Transverse colon (tissue), 4 donors: ENCODE measurements at regions not wholly inside any gene's neighbourhood (a gene's known extent, or its start where the extent isn't known, plus 50 kb on each side); places are given as distances from the start of the nearest gene placed in this dataset.

Experiments
- DNase-seq: peaks from one replicate; pipeline ENCODE4 v3.0.0-alpha.2; 2019
- H3K27ac ChIP-seq, 4 donors: fragments of 200-600 bp; sonication (generic); 2 replicates each; pipeline ENCODE4 v1.5.1; 2016 to 2018; ENCODE audit warnings: inconsistent platforms in 4 of 4
- H3K27me3 ChIP-seq: fragments of 200-600 bp; sonication (generic); 2 replicates; pipeline ENCODE4 v1.5.1; 2017; ENCODE audit warnings: inconsistent platforms
- H3K36me3 ChIP-seq, 4 donors: fragments of 200-600 bp; sonication (generic); 2 replicates each; pipeline ENCODE4 v1.5.1; 2017 to 2019; ENCODE audit warnings: inconsistent platforms in 4 of 4
- H3K4me1 ChIP-seq, 4 donors: fragments of 200-600 bp; sonication (generic); 2 replicates each; pipeline ENCODE4 v1.5.1; 2017 to 2020; ENCODE audit warnings: inconsistent platforms in 4 of 4
- H3K4me3 ChIP-seq, 4 donors: fragments of 200-600 bp; sonication (generic); 1 replicate in 1 of 4; 2 replicates in 3 of 4; pipeline versions ENCODE4 v1.5.1 to v1.6.1; 2017 to 2019; ENCODE audit warnings: inconsistent platforms in 4 of 4
- H3K9me3 ChIP-seq, 2 donors: fragments of 200-600 bp; sonication (generic); 2 replicates each; pipeline ENCODE4 v1.5.1; 2017 to 2019; ENCODE audit warnings: inconsistent platforms in 2 of 2
- CTCF ChIP-seq, 5 experiments: fragments of 200-600 bp in 3 of 5; fragments of 450-650 bp in 2 of 5; sonication (generic) in 3 of 5; IDR thresholded peaks; 1 replicate in 2 of 5; 2 replicates in 3 of 5; pipeline ENCODE4 v1.5.1; 2016 to 2017; ENCODE audit warnings: antibody characterized with exemption in 5 of 5, inconsistent platforms in 3 of 5, mild to moderate bottlenecking in 2 of 5, moderate library complexity in 1 of 5
- EP300 ChIP-seq: sonication (generic); formaldehyde crosslinking; IDR thresholded peaks from one replicate; pipeline ENCODE4 v1.6.1; 2017; ENCODE audit warnings: antibody characterized with exemption, low read depth
- POLR2A ChIP-seq: fragments of 450-650 bp; IDR thresholded peaks from one replicate; pipeline ENCODE4 v1.6.1; 2016; ENCODE audit warnings: antibody characterized with exemption, mild to moderate bottlenecking, moderate library complexity
- POLR2AphosphoS5 ChIP-seq, 3 donors: sonication (generic); formaldehyde crosslinking; IDR thresholded peaks; one replicate each; pipeline ENCODE4 v1.6.1; 2016; ENCODE audit warnings: antibody characterized with exemption in 3 of 3
- WGBS, 2 donors: methylation state at CpG; one replicate each; pipeline ENCODE4 v1.1.5; 2018; ENCODE audit warnings: low coverage in 1 of 2; 5-methylcytosine and 5-hydroxymethylcytosine counted together
- in situ Hi-C, 4 donors: fragments of 200-750 bp; cut with MboI; loops; one replicate each; pipeline versions ENCODE4 v1.15.0 to v1.15.1; 2017; ENCODE audit warnings: low sequenced_read_pairs in 3 of 4, low pct_ligation_motif_present in 1 of 4, low pct_unique_long_range_greater_than_20kb in 1 of 4
- intact Hi-C: fragments of 100-400 bp; cut with DNase I; formaldehyde crosslinking; loops from one replicate; pipeline ENCODE4 v1.15.1; 2023; ENCODE audit warnings: low total_unique reads

GRCh38 chr1:69426401-69426800, 141.3 kb upstream of the LRRC7 start:
- intact Hi-C loops, result no loop called here
- Histone ChIP-seq H3K4me3 (no peak overlapping the region), H3K27me3 (no peaks in the 10 kb centered on the region), H3K4me1 (no peaks in the 10 kb centered on the region), H3K9me3 (no peaks in the 10 kb centered on the region), H3K27ac (no peak overlapping the region), H3K36me3 (no peaks in the 10 kb centered on the region)
- TF ChIP-seq POLR2AphosphoS5 (IDR thresholded peaks at IDR 0.05), result no peak
- TF ChIP-seq CTCF (IDR thresholded peaks at IDR 0.05), result no peak
- no peak for TF ChIP-seq POLR2A
- TF ChIP-seq EP300, result no peak
- in situ Hi-C loops, result no loop called here
- no peak for DNase-seq
- WGBS, 2 donors, result 36 to 47% methylated on average over 2 of the region's 2 CpGs

GRCh38 chr1:69433073-69433472, 134.6 kb upstream of the LRRC7 start:
- Histone ChIP-seq H3K27me3 (no peaks in the 10 kb centered on the region), H3K9me3 (no peaks in the 10 kb centered on the region), H3K4me3 (no peak overlapping the region), H3K36me3 (no peaks in the 10 kb centered on the region), H3K4me1 (no peaks in the 10 kb centered on the region), H3K27ac (no peak overlapping the region)
- intact Hi-C loops (no loop called here), in situ Hi-C loops (no loop called here)
- no peak for DNase-seq
- TF ChIP-seq POLR2A (no peak), POLR2AphosphoS5 (IDR thresholded peaks at IDR 0.05) (no peak), EP300 (no peak), CTCF (IDR thresholded peaks at IDR 0.05) (no peak)

- intact Hi-C loops (no loop called here), in situ Hi-C loops (no loop called here)
- no peaks in the 10 kb centered on the region for H3K27me3 ChIP-seq
- DNase-seq, result no peak
- no peaks in the 10 kb centered on the region for H3K9me3 ChIP-seq
- no peaks in the 10 kb centered on the region for H3K36me3 ChIP-seq
- no peak overlapping the region for H3K27ac ChIP-seq
- no peak for TF ChIP-seq POLR2A
- no peak for TF ChIP-seq CTCF (IDR thresholded peaks at IDR 0.05)
- no peak for TF ChIP-seq POLR2AphosphoS5 (IDR thresholded peaks at IDR 0.05)
- TF ChIP-seq EP300, result no peak
- no peaks in the 10 kb centered on the region for H3K4me1 ChIP-seq
- no peak overlapping the region for H3K4me3 ChIP-seq
Measured at GRCh38 chr1:69436151-69436550, 131.6 kb upstream of the LRRC7 start.

GRCh38 chr1:69438056-69438795, 129.5 kb upstream of the LRRC7 start:
- 45 to 64% methylated on average over 4 to 5 of the region's 5 CpGs for WGBS, 2 donors
- in situ Hi-C loops (no loop called here), intact Hi-C loops (no loop called here)
- DNase-seq, result no peak
- H3K4me1 ChIP-seq, result no peaks in the 10 kb centered on the region
- H3K4me3 ChIP-seq, result no peak overlapping the region
- no peaks in the 10 kb centered on the region for H3K9me3 ChIP-seq
- H3K36me3 ChIP-seq, result no peaks in the 10 kb centered on the region
- no peaks in the 10 kb centered on the region for H3K27me3 ChIP-seq
- H3K27ac ChIP-seq, result no peak overlapping the region
- no peak for TF ChIP-seq CTCF (IDR thresholded peaks at IDR 0.05)
- no peak for TF ChIP-seq POLR2A
- TF ChIP-seq POLR2AphosphoS5 (IDR thresholded peaks at IDR 0.05), result no peak
- TF ChIP-seq EP300, result no peak
